Lower leg skin (tissue), 3 donors: ENCODE measurements at regions not wholly inside any gene's neighbourhood (a gene's known extent, or its start where the extent isn't known, plus 50 kb on each side); places are given as distances from the start of the nearest gene placed in this dataset.
"Not testable (repeated sequence)": the region's sequence is repeated elsewhere in the genome, so short reads cannot be mapped to it uniquely, and the experiment has no call there.

ENCODE experiments used
- POLR2A ChIP-seq, 2 donors: fragments of 450-650 bp; IDR thresholded peaks; one replicate each; pipeline ENCODE4 v1.6.1; 2016 to 2017; ENCODE audit warnings: antibody characterized with exemption in 2 of 2, mild to moderate bottlenecking in 1 of 2, moderate library complexity in 1 of 2
- TF ChIP-seq, protein P1 (sequence below), 3 donors: fragments of 450-650 bp; IDR thresholded peaks; one replicate each; pipeline ENCODE4 v1.5.1; 2016; ENCODE audit warnings: antibody characterized with exemption in 3 of 3, mild to moderate bottlenecking in 3 of 3, moderate library complexity in 2 of 3

DNA sequence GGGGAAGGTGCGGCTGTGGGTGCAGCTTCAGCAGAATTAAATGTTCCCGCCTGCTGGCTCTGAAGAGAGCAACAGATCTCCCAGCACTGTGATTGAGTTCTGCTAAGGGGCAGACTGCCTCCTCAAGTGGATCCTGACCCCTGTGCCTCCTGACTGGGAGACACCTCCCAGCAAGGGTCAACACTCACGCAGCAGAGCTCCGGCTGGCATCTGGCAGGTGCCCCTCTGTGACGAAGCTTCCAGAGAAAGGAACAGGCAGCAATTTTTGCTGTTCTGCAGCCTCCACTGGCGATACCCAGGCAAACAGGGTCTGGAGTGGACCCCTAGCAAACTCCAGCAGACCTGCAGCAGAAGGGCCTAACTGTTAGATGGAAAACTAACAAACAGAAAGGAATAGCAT lies 454.3 kb upstream of the MIR17HG start:
- TF ChIP-seq, protein P1, sequence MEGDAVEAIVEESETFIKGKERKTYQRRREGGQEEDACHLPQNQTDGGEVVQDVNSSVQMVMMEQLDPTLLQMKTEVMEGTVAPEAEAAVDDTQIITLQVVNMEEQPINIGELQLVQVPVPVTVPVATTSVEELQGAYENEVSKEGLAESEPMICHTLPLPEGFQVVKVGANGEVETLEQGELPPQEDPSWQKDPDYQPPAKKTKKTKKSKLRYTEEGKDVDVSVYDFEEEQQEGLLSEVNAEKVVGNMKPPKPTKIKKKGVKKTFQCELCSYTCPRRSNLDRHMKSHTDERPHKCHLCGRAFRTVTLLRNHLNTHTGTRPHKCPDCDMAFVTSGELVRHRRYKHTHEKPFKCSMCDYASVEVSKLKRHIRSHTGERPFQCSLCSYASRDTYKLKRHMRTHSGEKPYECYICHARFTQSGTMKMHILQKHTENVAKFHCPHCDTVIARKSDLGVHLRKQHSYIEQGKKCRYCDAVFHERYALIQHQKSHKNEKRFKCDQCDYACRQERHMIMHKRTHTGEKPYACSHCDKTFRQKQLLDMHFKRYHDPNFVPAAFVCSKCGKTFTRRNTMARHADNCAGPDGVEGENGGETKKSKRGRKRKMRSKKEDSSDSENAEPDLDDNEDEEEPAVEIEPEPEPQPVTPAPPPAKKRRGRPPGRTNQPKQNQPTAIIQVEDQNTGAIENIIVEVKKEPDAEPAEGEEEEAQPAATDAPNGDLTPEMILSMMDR (IDR thresholded peaks at IDR 0.05), result not testable (repeated sequence)
- not testable (repeated sequence) for TF ChIP-seq POLR2A (IDR thresholded peaks at IDR 0.05)
